Caco-2 (cell line): ENCODE measurements at regions not wholly inside any gene's neighbourhood (a gene's known extent, or its start where the extent isn't known, plus 50 kb on each side); places are given as distances from the start of the nearest gene placed in this dataset.

Experiments used
- BruUV-seq: library from RNA; stranded (reverse); fragments of 400-500 nt; replicated peaks from 2 replicates; lab custom pipeline; 2021; lab: Mats Ljungman, UMichigan
- CTCF ChIA-PET: fragments of 300-600 bp; sonication (Branson Sonifier 250); formaldehyde crosslinking; loops from one replicate; lab custom pipeline; 2022; ENCODE audit warnings: antibody characterized with exemption; lab: Charles Lee
- POLR2A ChIA-PET: fragments of 300-600 bp; sonication (Branson Sonifier 250); formaldehyde crosslinking; loops from one replicate; lab custom pipeline; 2022; ENCODE audit warnings: antibody characterized with exemption; lab: Charles Lee
- DNase-seq, 2 experiments: peaks; one replicate each; pipeline versions ENCODE4 v3.0.0 to v3.0.0-alpha.2; 2020 to 2022
- H3K27me3 ChIP-seq: replicated peaks from 2 replicates; pipeline ENCODE4 v1.6.0; 2011; ENCODE audit warnings: low read length; ENCODE audit not compliant: control insufficient read depth, insufficient read depth
- H3K36me3 ChIP-seq: 2 replicates; pipeline ENCODE4 v1.5.1; 2011; ENCODE audit warnings: low read length; ENCODE audit not compliant: control insufficient read depth, insufficient read depth
- H3K4me1 ChIP-seq: fragments of 250-450 bp; sonication (Bioruptor Pico); 2 replicates; pipeline ENCODE4 v1.5.1; 2020; ENCODE audit warnings: mild to moderate bottlenecking
- H3K4me3 ChIP-seq: 2 replicates; pipeline ENCODE4 v1.5.1; 2011; ENCODE audit warnings: low read depth, mild to moderate bottlenecking, control low read depth, low read length
- H3K9me3 ChIP-seq: fragments of 250-450 bp; sonication (Bioruptor Pico); 2 replicates; pipeline ENCODE4 v1.5.1; 2020; ENCODE audit warnings: mild to moderate bottlenecking, moderate library complexity
- H3K27ac Mint-ChIP-seq: one replicate; pipeline ENCODE4 v1.8.0; 2022; ENCODE audit warnings: mixed read lengths; ENCODE audit not compliant: unreplicated experiment
- H3K27me3 Mint-ChIP-seq: one replicate; pipeline ENCODE4 v1.8.0; 2022; ENCODE audit warnings: mixed read lengths; ENCODE audit not compliant: insufficient read depth, unreplicated experiment
- H3K36me3 Mint-ChIP-seq: one replicate; pipeline ENCODE4 v1.8.0; 2022; ENCODE audit warnings: mild to moderate bottlenecking, mixed read lengths; ENCODE audit not compliant: insufficient read depth, unreplicated experiment
- H3K4me1 Mint-ChIP-seq: one replicate; pipeline ENCODE4 v1.8.0; 2022; ENCODE audit warnings: low read depth, mixed read lengths; ENCODE audit not compliant: unreplicated experiment
- H3K4me3 Mint-ChIP-seq: one replicate; pipeline ENCODE4 v1.8.0; 2022; ENCODE audit warnings: mild to moderate bottlenecking, moderate library complexity, mixed read lengths; ENCODE audit not compliant: unreplicated experiment
- H3K9me3 Mint-ChIP-seq: one replicate; pipeline ENCODE4 v1.8.0; 2022; ENCODE audit warnings: mixed read lengths; ENCODE audit not compliant: unreplicated experiment
- CTCF ChIP-seq, 2 experiments: fragments of 200-600 bp in 1 of 2; IDR thresholded peaks; 1 replicate in 1 of 2; 2 replicates in 1 of 2; pipeline versions ENCODE4 v1.5.1 to v1.8.0; 2011 to 2022; ENCODE audit warnings: antibody characterized with exemption in 1 of 2, control low read depth in 1 of 2, inconsistent platforms in 1 of 2, low read depth in 1 of 2, low read length in 1 of 2, mild to moderate bottlenecking in 1 of 2, moderate library complexity in 1 of 2; ENCODE audit not compliant: insufficient read depth in 1 of 2, severe bottlenecking in 1 of 2, unreplicated experiment in 1 of 2
- intact Hi-C: fragments of 100-400 bp; cut with micrococcal nuclease; formaldehyde crosslinking; loops from one replicate; pipeline ENCODE4 v1.10.0; 2022; ENCODE audit not compliant: unreplicated experiment

GRCh38 chr22:49291781-49292180 is 535.9 kb downstream of the BRD1 start:
- Mint-ChIP-seq H3K9me3 (peaks cover 10% of the 10 kb centered on the region), H3K27ac (no peak overlapping the region), H3K4me1 (no peaks in the 10 kb centered on the region), H3K27me3 (peaks cover 25% of the 10 kb centered on the region), H3K4me3 (no peak overlapping the region), H3K36me3 (no peaks in the 10 kb centered on the region)
- Histone ChIP-seq H3K27me3 (no peaks in the 10 kb centered on the region; the same call in 1 of the 2 replicates), H3K4me1 (no peaks in the 10 kb centered on the region), H3K36me3 (no peaks in the 10 kb centered on the region), H3K4me3 (no peak overlapping the region), H3K9me3 (no peaks in the 10 kb centered on the region)
- intact Hi-C loops: no loop called here
- ChIA-PET POLR2A (no interaction called here), CTCF (no interaction called here)
- DNase-seq: no peak
- TF ChIP-seq CTCF (IDR thresholded peaks at IDR 0.05; ENCODE audit: insufficient read depth in 1 of 2, low read depth in 1 of 2, low read length in 1 of 2, severe bottlenecking in 1 of 2, unreplicated experiment in 1 of 2): no peak
- BruUV-seq: no TSS peak

DNA sequence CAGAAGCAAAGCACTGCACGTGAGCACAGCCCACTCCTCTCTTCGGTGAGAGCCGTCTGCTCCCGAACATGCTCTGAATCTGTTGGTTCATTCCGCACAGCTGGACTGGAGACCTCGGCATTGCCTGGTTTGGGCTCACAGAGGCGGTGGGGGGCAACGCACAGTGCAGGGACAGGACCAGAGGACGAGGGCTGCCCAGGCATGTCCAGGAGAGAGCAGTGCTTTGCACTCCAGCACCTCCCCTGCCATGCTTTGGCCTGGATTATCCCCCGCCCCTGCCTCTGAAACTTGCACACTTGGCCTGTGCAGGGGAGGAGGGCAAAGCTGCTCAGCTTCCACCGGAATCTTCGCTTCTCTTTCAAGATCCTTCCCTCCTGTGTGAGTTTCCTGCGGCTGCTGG is 536.5 kb downstream of the BRD1 start:
- intact Hi-C loops: no loop called here

DNA sequence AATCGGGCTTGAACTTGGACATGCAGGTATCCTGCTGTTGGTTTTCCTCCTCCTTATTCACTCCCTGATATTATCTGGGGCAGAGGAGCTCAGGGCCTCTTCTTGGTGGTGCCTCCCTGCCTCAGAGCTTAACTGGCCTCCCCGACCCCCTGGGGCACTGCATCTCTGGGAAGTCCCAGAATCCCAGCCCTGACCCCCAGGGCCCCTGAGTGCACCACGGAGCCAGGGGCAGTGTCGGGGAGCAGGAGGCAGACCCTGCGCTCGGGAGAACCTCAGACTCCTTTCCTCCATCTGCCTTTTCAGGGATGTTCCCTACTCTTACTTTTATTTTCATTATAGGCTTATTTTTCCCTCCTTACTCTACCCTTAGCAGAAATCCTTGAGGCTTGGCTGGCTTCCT is 537.0 kb downstream of the BRD1 start:
- no peak for TF ChIP-seq CTCF (IDR thresholded peaks at IDR 0.05; ENCODE audit: insufficient read depth in 1 of 2, low read depth in 1 of 2, low read length in 1 of 2, severe bottlenecking in 1 of 2, unreplicated experiment in 1 of 2)
- no peaks in the 10 kb centered on the region for H3K9me3 ChIP-seq
- BruUV-seq: no TSS peak
- Mint-ChIP-seq H3K9me3 (peaks cover 10% of the 10 kb centered on the region), H3K4me1 (no peaks in the 10 kb centered on the region), H3K36me3 (no peaks in the 10 kb centered on the region), H3K4me3 (no peak overlapping the region), H3K27ac (no peak overlapping the region), H3K27me3 (peaks cover 25% of the 10 kb centered on the region)
- H3K4me1 ChIP-seq: no peaks in the 10 kb centered on the region
- DNase-seq: no peak
- no peaks in the 10 kb centered on the region for H3K36me3 ChIP-seq
- ChIA-PET POLR2A (no interaction called here), CTCF (no interaction called here)
- intact Hi-C loops: no loop called here
- no peak overlapping the region for H3K4me3 ChIP-seq
- H3K27me3 ChIP-seq: no peaks in the 10 kb centered on the region; the same call in 1 of the 2 replicates

More for the DNA sequence above, 536.5 kb downstream of the BRD1 start:
- H3K36me3 Mint-ChIP-seq: no peaks in the 10 kb centered on the region
- H3K9me3 ChIP-seq: no peaks in the 10 kb centered on the region
- BruUV-seq: no TSS peak
- ChIA-PET CTCF (no interaction called here), POLR2A (no interaction called here)
- H3K27me3 Mint-ChIP-seq: peaks cover 27% of the 10 kb centered on the region
- no peak overlapping the region for H3K27ac Mint-ChIP-seq
- no peaks in the 10 kb centered on the region for H3K4me1 Mint-ChIP-seq
- H3K9me3 Mint-ChIP-seq: peaks cover 10% of the 10 kb centered on the region
- no peak overlapping the region for H3K4me3 Mint-ChIP-seq
- DNase-seq: no peak
- H3K4me3 ChIP-seq: no peak overlapping the region
- no peaks in the 10 kb centered on the region; the same call in 1 of the 2 replicates for H3K27me3 ChIP-seq
- H3K4me1 ChIP-seq: no peaks in the 10 kb centered on the region
- TF ChIP-seq CTCF (IDR thresholded peaks at IDR 0.05; ENCODE audit: insufficient read depth in 1 of 2, low read depth in 1 of 2, low read length in 1 of 2, severe bottlenecking in 1 of 2, unreplicated experiment in 1 of 2): no peak
- no peaks in the 10 kb centered on the region for H3K36me3 ChIP-seq
